ENCODE measurements at regions not wholly inside any gene's neighbourhood (a gene's known extent, or its start where the extent isn't known, plus 50 kb on each side); places are given as distances from the start of the nearest gene placed in this dataset.

- Histone ChIP-seq H4K20me1 (ENCODE audit: insufficient read depth, low read length) (no peaks in the 10 kb centered on the region), H3K56ac (ENCODE audit: extremely low read depth, insufficient read depth, low read length) (no peak overlapping the region), H2BK20ac (ENCODE audit: low read depth, low read length) (no peak overlapping the region), H3K14ac (replicated peaks; ENCODE audit: low read depth, low read length) (no peak overlapping the region), H3K9ac (ENCODE audit: low read depth, low read length) (no peak overlapping the region), H2BK5ac (ENCODE audit: low read depth, low read length, poor library complexity, severe bottlenecking) (no peak overlapping the region), H2BK15ac (ENCODE audit: low read depth, low read length) (no peak overlapping the region), H3K4me2 (ENCODE audit: low read depth, low read length) (no peak overlapping the region), H4K91ac (ENCODE audit: insufficient read depth, low read depth, low read length) (no peak overlapping the region), H3K36me3 (ENCODE audit: control insufficient read depth, insufficient read depth, low read length) (no peaks in the 10 kb centered on the region), H3K9me3 (ENCODE audit: control insufficient read depth, insufficient read depth, low read length) (no peaks in the 10 kb centered on the region), H3K27ac (ENCODE audit: insufficient read depth, low read length) (no peak overlapping the region), H3K4ac (ENCODE audit: low read depth, low read length) (no peak overlapping the region), H3K9me1 (ENCODE audit: insufficient read depth, low read length) (no peaks in the 10 kb centered on the region), H4K8ac (ENCODE audit: low read depth in 2 of 2, low read length in 2 of 2) (no peak overlapping the region), H3K18ac (ENCODE audit: low read depth, low read length) (no peak overlapping the region), H3K79me1 (ENCODE audit: low read depth in 1 of 2, low read length in 2 of 2) (no peaks in the 10 kb centered on the region), H2BK120ac (ENCODE audit: low read depth, low read length) (no peak overlapping the region), H3K23ac (ENCODE audit: low read depth, low read length) (no peak overlapping the region), H2AK5ac (ENCODE audit: low read depth, low read length) (no peak overlapping the region), H3K27me3 (ENCODE audit: control insufficient read depth, insufficient read depth, low read length) (no peaks in the 10 kb centered on the region), H3K4me3 (ENCODE audit: insufficient read depth, low read depth, low read length) (no peak overlapping the region), H2AK9ac (replicated peaks; ENCODE audit: low read depth, low read length, poor library complexity) (no peak overlapping the region), H4K5ac (ENCODE audit: low read depth, low read length) (no peak overlapping the region), H2AFZ (replicated peaks; ENCODE audit: low read length, poor library complexity) (no peak overlapping the region), H3K4me1 (ENCODE audit: control insufficient read depth, insufficient read depth, low read length) (no peaks in the 10 kb centered on the region)
- no TSS peak for BruUV-seq (replicated peaks)
- in situ Hi-C loops (cut with MboI; ENCODE audit: low sequenced_read_pairs) (no loop called here), intact Hi-C loops (cut with micrococcal nuclease) (loop anchor here (2.0 kb wide), 1 partner anchor 43 kb away; no protein-coding TSS in a partner anchor), dilution Hi-C loops (cut with HindIII; ENCODE audit: low sequenced_read_pairs, unreplicated experiment) (no loop called here)
- TF ChIP-seq MXI1 (IDR thresholded peaks at IDR 0.05; ENCODE audit: borderline replicate concordance, low read depth, low read length) (no peak), ELK1 (IDR thresholded peaks at IDR 0.05; ENCODE audit: borderline replicate concordance, low read depth, low read length) (no peak), RFX5 (IDR thresholded peaks at IDR 0.05; ENCODE audit: low read depth, low read length) (no peak), CEBPB (IDR thresholded peaks at IDR 0.05; ENCODE audit: low read depth, low read length) (no peak), POLR2A (IDR thresholded peaks at IDR 0.05; ENCODE audit: low read depth, low read length) (no peak), FOS (IDR thresholded peaks at IDR 0.05; ENCODE audit: low read depth, low read length) (no peak), USF2 (IDR thresholded peaks at IDR 0.05; ENCODE audit: low read depth, low read length) (no peak), RCOR1 (IDR thresholded peaks at IDR 0.05; ENCODE audit: insufficient replicate concordance, low read length) (no peak), MAFK (IDR thresholded peaks at IDR 0.05; ENCODE audit: low read depth, low read length) (no peak), BHLHE40 (IDR thresholded peaks at IDR 0.05; ENCODE audit: low read depth, low read length) (no peak), MAZ (IDR thresholded peaks at IDR 0.05; ENCODE audit: borderline replicate concordance, low read depth, low read length) (no peak), RAD21 (IDR thresholded peaks at IDR 0.05; ENCODE audit: low read length) (no peak), CHD1 (IDR thresholded peaks at IDR 0.05; ENCODE audit: low read depth, low read length) (no peak), SMC3 (IDR thresholded peaks at IDR 0.05; ENCODE audit: low read depth, low read length) (no peak), NFE2L2 (IDR thresholded peaks at IDR 0.05; ENCODE audit: low read depth, low read length) (no peak)
- TF ChIP-seq, protein P1, sequence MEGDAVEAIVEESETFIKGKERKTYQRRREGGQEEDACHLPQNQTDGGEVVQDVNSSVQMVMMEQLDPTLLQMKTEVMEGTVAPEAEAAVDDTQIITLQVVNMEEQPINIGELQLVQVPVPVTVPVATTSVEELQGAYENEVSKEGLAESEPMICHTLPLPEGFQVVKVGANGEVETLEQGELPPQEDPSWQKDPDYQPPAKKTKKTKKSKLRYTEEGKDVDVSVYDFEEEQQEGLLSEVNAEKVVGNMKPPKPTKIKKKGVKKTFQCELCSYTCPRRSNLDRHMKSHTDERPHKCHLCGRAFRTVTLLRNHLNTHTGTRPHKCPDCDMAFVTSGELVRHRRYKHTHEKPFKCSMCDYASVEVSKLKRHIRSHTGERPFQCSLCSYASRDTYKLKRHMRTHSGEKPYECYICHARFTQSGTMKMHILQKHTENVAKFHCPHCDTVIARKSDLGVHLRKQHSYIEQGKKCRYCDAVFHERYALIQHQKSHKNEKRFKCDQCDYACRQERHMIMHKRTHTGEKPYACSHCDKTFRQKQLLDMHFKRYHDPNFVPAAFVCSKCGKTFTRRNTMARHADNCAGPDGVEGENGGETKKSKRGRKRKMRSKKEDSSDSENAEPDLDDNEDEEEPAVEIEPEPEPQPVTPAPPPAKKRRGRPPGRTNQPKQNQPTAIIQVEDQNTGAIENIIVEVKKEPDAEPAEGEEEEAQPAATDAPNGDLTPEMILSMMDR (conservative IDR thresholded peaks at IDR 0.05; ENCODE audit: low read depth, low read length) = no peak
- WGBS, 2 experiments (ENCODE audit: extremely low coverage in 2 of 2, insufficient read length in 1 of 2) = no CpG with 5 or more reads among the region's 4 CpGs
- DNase-seq = no peak
- ATAC-seq (ENCODE audit: low read depth) = no peak
- ChIA-PET POLR2A (ENCODE audit: unreplicated experiment) (no interaction called here), CTCF (no interaction called here)
Observed at GRCh38 chr20:7691647-7692269, 248.5 kb downstream of the HAO1 start.
